SK-N-SH treated with all-trans-retinoic acid at 6 μM for 48 hours (cell line): ENCODE measurements at regions not wholly inside any gene's neighbourhood (a gene's known extent, or its start where the extent isn't known, plus 50 kb on each side); places are given as distances from the start of the nearest gene placed in this dataset.

Experiments
- ATAC-seq: fragments of 200-7000 bp; cut with Tn5 transposase; 3 replicates; pipeline ENCODE4 v1.9.1; 2020; ENCODE audit warnings: mild to moderate bottlenecking, moderate library complexity
- ARNTL ChIP-seq: fragments of 450-650 bp; formaldehyde crosslinking; IDR thresholded peaks from 2 replicates; pipeline ENCODE4 v1.5.0; 2020; ENCODE audit warnings: low read depth, mild to moderate bottlenecking, moderate library complexity, borderline replicate concordance
- BACH2 ChIP-seq: fragments of 250-450 bp; sonication (Bioruptor Pico); IDR thresholded peaks from 2 replicates; pipeline ENCODE4 v1.9.0; 2021; ENCODE audit warnings: mild to moderate bottlenecking, borderline replicate concordance
- CREB5 ChIP-seq: fragments of 250-450 bp; sonication (Bioruptor Pico); IDR thresholded peaks from 2 replicates; pipeline ENCODE4 v1.5.1; 2020; ENCODE audit warnings: low read depth, mild to moderate bottlenecking, moderate library complexity
- CSDC2 ChIP-seq: fragments of 250-450 bp; sonication (Bioruptor Pico); IDR thresholded peaks from 2 replicates; pipeline ENCODE4 v1.5.0; 2020; ENCODE audit warnings: mild to moderate bottlenecking, moderate library complexity
- CSRNP3 ChIP-seq: fragments of 250-450 bp; sonication (Bioruptor Pico); IDR thresholded peaks from 2 replicates; pipeline ENCODE4 v1.5.1; 2021; ENCODE audit warnings: mild to moderate bottlenecking, moderate library complexity
- ESRRG ChIP-seq: fragments of 250-450 bp; sonication (Bioruptor Pico); IDR thresholded peaks from 2 replicates; pipeline ENCODE4 v1.6.1; 2021; ENCODE audit warnings: mild to moderate bottlenecking
- GLIS3 ChIP-seq: fragments of 250-450 bp; sonication (Bioruptor Pico); IDR thresholded peaks from 2 replicates; pipeline ENCODE4 v1.5.0; 2020; ENCODE audit warnings: mild to moderate bottlenecking, moderate library complexity
- ISL1 ChIP-seq: fragments of 250-450 bp; sonication (Bioruptor Pico); IDR thresholded peaks from 2 replicates; pipeline ENCODE4 v2.1.2; 2022; ENCODE audit warnings: mild to moderate bottlenecking, moderate library complexity
- OSR1 ChIP-seq: fragments of 250-450 bp; sonication (Bioruptor Pico); IDR thresholded peaks from 2 replicates; pipeline ENCODE4 v1.8.0; 2022; ENCODE audit warnings: moderate library complexity, mild to moderate bottlenecking, inconsistent platforms
- PATZ1 ChIP-seq: fragments of 250-450 bp; sonication (Bioruptor Pico); IDR thresholded peaks from 2 replicates; pipeline ENCODE4 v1.8.0; 2020; ENCODE audit warnings: mild to moderate bottlenecking, moderate library complexity, borderline replicate concordance
- POU6F1 ChIP-seq: fragments of 250-450 bp; sonication (Bioruptor Pico); IDR thresholded peaks from 2 replicates; pipeline ENCODE4 v1.8.0; 2021; ENCODE audit warnings: low read depth, mild to moderate bottlenecking, moderate library complexity, borderline replicate concordance
- RARB ChIP-seq: fragments of 250-450 bp; sonication (Bioruptor Pico); IDR thresholded peaks from 2 replicates; pipeline ENCODE4 v1.8.0; 2021; ENCODE audit warnings: mild to moderate bottlenecking, moderate library complexity
- SNAI2 ChIP-seq: fragments of 250-450 bp; sonication (Bioruptor Pico); IDR thresholded peaks from 2 replicates; pipeline ENCODE4 v1.5.0; 2020; ENCODE audit warnings: mild to moderate bottlenecking, moderate library complexity
- TCF4 ChIP-seq: fragments of 250-450 bp; sonication (Bioruptor Pico); IDR thresholded peaks from 2 replicates; pipeline ENCODE4 v1.8.0; 2021; ENCODE audit warnings: mild to moderate bottlenecking, moderate library complexity, borderline replicate concordance
- TOX ChIP-seq: fragments of 250-450 bp; sonication (Bioruptor Pico); IDR thresholded peaks from 2 replicates; pipeline ENCODE4 v1.8.0; 2021; ENCODE audit warnings: mild to moderate bottlenecking, moderate library complexity, borderline replicate concordance
- TSHZ2 ChIP-seq: fragments of 250-450 bp; sonication (Bioruptor Pico); IDR thresholded peaks from 2 replicates; pipeline ENCODE4 v1.5.0; 2020; ENCODE audit warnings: mild to moderate bottlenecking, moderate library complexity
- ZC3H10 ChIP-seq: fragments of 250-450 bp; sonication (Bioruptor Pico); IDR thresholded peaks from 2 replicates; pipeline ENCODE4 v1.5.1; 2021; ENCODE audit warnings: mild to moderate bottlenecking, moderate library complexity
- ZFP3 ChIP-seq: fragments of 250-450 bp; sonication (Bioruptor Pico); IDR thresholded peaks from 2 replicates; pipeline ENCODE4 v1.5.0; 2020; ENCODE audit warnings: mild to moderate bottlenecking, moderate library complexity
- ZNF565 ChIP-seq: fragments of 450-650 bp; formaldehyde crosslinking; conservative IDR thresholded peaks from 2 replicates; pipeline ENCODE4 v1.5.0; 2020; ENCODE audit warnings: low read depth, mild to moderate bottlenecking, moderate library complexity
- ZNF70 ChIP-seq: fragments of 450-650 bp; formaldehyde crosslinking; IDR thresholded peaks from 2 replicates; pipeline ENCODE4 v1.5.0; 2020; ENCODE audit warnings: mild to moderate bottlenecking, moderate library complexity
- ZNF8 ChIP-seq: fragments of 450-650 bp; formaldehyde crosslinking; IDR thresholded peaks from 2 replicates; pipeline ENCODE4 v1.5.0; 2020; ENCODE audit warnings: mild to moderate bottlenecking, moderate library complexity

GRCh38 chr7:106181658-106182265, 69.7 kb upstream of the SYPL1 start:
- TF ChIP-seq TOX (no peak), TSHZ2 (CRISPR knock-in tag) (no peak), OSR1 (no peak), SNAI2 (CRISPR knock-in tag) (no peak), ZC3H10 (CRISPR knock-in tag) (no peak), ARNTL (CRISPR knock-in tag) (no peak), BACH2 (CRISPR knock-in tag) (no peak), RARB (CRISPR knock-in tag) (no peak)

GRCh38 chr7:106180721-106181120, 68.6 kb upstream of the SYPL1 start:
- no peak for ATAC-seq
- TF ChIP-seq BACH2 (CRISPR knock-in tag) (no peak), TCF4 (CRISPR knock-in tag) (no peak), CSDC2 (CRISPR knock-in tag) (no peak), TOX (no peak), RARB (CRISPR knock-in tag) (no peak), POU6F1 (CRISPR knock-in tag) (no peak), ZNF8 (no peak), ZNF565 (CRISPR knock-in tag) (no peak), ZFP3 (CRISPR knock-in tag) (no peak), ZNF70 (CRISPR knock-in tag) (no peak), CSRNP3 (no peak), PATZ1 (no peak), TSHZ2 (CRISPR knock-in tag) (no peak), ESRRG (CRISPR knock-in tag) (no peak), CREB5 (CRISPR knock-in tag) (no peak), ISL1 (CRISPR knock-in tag) (no peak), GLIS3 (no peak), OSR1 (no peak)
- TF ChIP-seq, all 23 proteins: peak for 0

More at GRCh38 chr7:106181658-106182265, 69.7 kb upstream of the SYPL1 start:
- ATAC-seq: no peak
